H54 (cell line): ENCODE measurements at regions not wholly inside any gene's neighbourhood (a gene's known extent, or its start where the extent isn't known, plus 50 kb on each side); places are given as distances from the start of the nearest gene placed in this dataset.
"Not testable (repeated sequence)": the region's sequence is repeated elsewhere in the genome, so short reads cannot be mapped to it uniquely, and the experiment has no call there.

Source experiments
- DNase-seq: peaks from one replicate; pipeline ENCODE4 v3.0.0; 2011; ENCODE audit warnings: low spot score, mixed read lengths; ENCODE audit not compliant: insufficient read length
- FAIRE-seq: peaks from 3 replicates; lab custom pipeline; 2011; peaks lifted over from hg19 to GRCh38; lab: Jason Lieb, UNC
- POLR2A ChIP-seq: IDR thresholded peaks from 2 replicates; pipeline ENCODE4 v1.6.1; 2011; ENCODE audit warnings: low read depth, mild to moderate bottlenecking, low read length

DNA sequence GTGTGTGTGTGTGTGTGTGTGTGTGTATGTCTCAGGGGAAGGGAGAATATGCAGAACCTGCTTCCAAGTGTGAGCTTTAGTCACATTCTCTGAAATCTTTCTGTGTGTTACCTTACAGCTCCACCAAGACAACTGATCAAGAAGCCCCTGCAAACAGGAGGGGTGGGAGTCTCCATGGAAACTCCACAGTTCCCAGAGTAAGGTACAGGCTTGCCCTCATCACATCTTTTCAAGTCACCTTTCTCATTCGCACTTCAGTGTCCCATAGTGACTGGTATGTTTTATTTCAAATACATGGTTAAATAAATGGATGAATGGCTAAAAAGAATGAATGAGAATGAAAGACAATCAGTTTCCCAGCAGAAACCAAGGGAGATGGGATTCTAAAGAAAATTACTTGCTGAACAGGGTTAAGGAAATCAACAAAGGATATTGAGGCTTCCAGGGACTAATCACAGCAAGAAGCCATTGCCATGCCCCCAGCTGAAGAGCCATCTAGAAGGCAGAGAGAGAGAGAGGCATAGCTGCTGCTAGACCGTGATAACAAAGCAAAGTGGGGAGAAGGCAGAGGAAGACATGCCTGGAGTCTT is 987.2 kb upstream of the CELF4 start:
- no peak for TF ChIP-seq POLR2A
- FAIRE-seq (no peak), DNase-seq (no peak)

DNA sequence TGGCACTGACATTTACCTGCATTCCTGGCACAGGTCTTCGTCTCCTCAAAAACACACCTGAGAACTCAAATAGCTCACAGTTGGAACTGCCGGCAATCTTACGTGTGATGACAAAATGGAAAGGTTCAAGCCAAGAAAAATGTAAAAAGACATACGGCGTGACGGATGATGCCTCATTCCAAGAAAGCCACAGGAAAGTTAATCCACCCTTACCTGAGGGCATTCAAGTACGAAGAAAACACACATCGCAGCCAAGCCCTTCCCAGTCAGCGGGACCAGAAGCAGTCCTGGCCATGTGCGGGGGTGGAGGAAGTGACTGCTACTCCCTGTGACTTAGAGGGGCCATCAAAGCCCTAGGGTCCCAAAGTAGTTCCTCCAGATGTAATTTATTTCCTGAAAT is 986.3 kb upstream of the CELF4 start:
- no peak for TF ChIP-seq POLR2A
- FAIRE-seq (no peak), DNase-seq (no peak)

DNA sequence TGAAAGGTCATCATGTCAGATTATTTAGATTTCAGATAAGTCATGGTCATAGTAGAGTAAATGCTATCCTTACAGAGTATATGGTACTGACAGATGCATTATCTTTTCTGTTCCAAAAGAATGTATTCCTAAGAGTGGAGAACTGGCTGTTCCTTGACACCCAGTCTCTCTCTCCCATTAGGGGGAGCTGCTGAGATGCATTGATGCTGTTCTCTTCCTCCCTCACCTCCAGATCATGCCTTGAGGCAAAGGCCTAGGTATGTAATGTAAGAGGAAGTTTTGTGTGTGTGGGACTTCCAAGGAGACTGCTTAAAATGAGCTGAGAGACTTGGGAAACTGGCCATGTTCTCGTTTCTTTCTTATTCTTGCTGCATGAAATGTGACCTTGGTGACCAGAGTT is 979.5 kb upstream of the CELF4 start:
- no peak for TF ChIP-seq POLR2A
- FAIRE-seq (no peak), DNase-seq (no peak)

DNA sequence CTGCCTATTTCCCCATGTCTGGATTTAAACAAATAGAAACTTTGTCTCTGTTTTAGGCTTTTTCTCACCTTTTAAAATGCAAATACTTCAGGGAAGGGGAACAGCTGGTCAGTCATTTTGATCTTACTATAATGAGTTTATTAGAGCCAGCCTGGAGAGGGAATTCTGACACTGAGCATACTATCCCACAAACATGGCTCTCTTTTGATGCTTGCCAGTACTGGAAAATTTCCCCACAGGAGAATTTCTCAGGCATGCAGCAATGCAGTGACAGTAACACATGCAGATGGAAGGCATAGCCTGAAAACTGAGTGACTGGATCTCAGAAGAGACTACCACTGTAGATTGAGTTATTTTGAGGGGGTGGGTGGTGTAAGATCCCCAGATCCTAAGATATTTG is 974.3 kb upstream of the CELF4 start:
- no peak for TF ChIP-seq POLR2A
- DNase-seq (no peak), FAIRE-seq (no peak)

DNA sequence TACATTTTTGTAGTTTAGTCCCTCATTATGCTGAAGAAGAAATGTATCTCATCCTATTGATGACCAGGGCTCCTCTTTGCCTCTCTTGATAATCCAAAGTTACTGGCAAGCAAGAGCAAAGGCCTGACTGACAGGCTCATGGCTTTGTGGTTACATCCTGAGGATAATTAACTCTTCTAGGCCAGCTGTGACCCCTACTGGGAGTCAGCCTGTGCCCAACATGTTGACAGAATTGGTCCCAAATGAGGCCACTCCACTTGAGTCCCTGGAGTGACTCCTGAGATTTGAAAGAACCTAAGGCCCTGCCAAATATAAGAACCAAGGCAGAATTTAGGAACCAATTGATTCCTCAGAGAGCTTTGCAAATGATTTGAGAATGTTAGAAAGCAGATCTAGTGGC is 973.8 kb upstream of the CELF4 start:
- TF ChIP-seq POLR2A, result no peak
- FAIRE-seq (no peak), DNase-seq (no peak)

DNA sequence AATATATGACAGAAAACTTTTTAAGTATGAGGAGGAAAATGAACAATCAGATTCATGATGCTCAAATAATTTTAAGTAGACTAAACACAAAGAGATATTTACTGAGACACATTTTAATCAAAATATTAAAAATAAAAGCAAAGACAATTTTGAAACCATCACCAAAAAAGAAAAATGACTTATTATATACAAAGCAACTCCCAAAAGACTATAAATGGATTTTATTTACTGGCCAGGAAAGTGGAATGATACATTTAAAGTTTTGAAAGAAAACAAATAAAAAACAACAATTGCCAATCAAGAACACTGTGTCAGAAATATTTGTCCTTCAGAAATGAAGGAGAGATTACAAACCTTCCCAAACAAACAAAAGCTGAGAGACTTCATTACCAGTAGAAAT is 968.5 kb upstream of the CELF4 start:
- FAIRE-seq (no peak), DNase-seq (no peak)
- TF ChIP-seq POLR2A, result no peak

DNA sequence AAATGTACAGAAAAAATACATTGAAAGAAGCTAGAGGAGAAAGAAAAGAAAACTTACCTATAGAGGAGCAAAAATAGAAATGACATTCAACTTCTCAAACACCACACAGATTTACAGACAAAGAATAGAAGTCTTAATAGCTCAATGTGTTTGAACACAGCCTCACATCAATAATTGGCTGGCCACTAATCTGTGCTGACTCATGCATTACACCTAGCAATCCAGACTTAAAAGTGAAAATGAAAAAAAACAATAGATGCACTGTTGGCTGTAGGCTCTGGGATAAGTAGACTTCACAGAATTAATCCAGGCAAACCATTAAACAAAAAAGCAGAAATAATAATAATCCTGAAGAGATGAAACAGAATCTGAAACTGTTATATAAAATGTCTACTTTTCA is 961.3 kb upstream of the CELF4 start:
- TF ChIP-seq POLR2A, result no peak

DNA sequence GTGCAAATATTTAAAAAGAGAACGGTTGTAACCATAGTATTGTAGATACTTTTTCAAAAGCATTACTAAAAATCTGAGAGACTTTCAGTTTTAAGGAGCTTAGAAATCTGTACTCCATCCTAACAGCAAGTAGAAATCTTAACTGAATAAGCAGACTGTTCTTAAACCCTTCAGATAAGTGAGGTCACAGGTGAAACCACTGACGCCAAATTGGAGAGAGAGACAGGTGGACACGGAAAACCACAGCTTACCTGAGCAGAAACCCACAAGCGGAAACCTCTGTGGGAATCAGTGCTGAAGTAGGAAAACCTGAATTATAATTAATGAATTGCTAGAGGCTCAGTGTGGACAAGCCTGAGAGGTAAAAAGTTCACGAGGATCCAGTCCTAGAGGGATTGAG is 959.4 kb upstream of the CELF4 start:
- TF ChIP-seq POLR2A, result no peak
- DNase-seq, result no peak
- no peak for FAIRE-seq

More for the DNA sequence above, 961.3 kb upstream of the CELF4 start:
- DNase-seq, result no peak
- FAIRE-seq, result no peak

DNA sequence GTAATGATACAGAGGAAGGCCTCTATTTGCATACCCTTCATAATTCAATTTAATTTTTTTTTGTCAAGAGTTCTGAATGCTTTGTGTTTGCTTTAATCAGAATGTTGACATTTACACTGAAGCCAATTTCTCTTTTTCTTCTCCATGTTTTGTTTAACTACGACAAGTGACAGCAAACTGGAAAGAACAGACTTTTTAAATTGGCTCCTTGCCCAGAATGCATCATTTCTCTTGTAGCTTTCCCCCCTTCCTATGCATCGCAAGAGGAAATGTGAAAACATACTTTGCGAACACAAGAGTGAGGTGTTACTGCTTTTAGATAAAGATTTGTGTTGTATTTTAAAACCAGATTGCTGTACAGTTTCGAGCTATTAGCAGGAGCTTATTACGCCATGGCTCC is 955.2 kb upstream of the CELF4 start:
- no peak for TF ChIP-seq POLR2A
- no peak for FAIRE-seq
- DNase-seq, result no peak

DNA sequence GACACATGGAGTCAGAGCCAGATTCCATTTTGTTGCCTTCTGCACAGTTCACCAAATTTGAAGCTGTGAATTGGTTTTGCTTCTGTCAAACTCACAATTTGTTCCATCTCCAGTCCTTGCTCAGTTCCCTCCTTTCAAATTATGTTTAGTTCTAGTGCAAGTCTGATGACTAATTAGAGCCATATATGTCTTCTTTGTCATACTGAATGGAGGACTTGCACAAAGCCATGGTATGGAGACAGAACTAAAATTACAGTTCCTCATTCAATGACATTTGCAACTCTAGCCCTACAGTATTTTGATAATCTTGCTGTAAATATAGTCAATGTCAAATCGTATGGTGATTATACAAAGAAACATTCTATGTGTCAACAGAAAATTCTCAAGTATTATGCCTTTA is 936.9 kb upstream of the CELF4 start:
- FAIRE-seq, result no peak

DNA sequence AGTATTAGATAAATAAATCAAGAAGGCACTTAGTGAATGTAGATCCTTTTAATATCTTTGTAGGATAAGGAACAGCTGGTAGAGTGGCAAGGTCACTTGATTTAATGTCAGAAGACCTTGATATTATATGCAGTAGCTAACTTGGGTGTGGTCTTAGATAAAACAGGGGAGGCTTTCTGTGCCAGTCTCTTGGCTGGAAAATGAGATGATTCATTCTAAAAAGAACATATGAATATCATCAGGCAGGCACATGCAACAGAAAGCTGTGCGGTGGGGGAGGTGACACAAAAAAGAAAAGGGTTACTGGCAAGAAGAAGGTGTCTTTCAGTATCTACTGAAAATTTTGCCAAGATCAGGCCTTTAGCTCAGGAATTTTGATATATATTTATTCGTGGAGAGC is 931.7 kb upstream of the CELF4 start:
- no peak for TF ChIP-seq POLR2A
- FAIRE-seq (no peak), DNase-seq (no peak)

More for the DNA sequence above, 936.9 kb upstream of the CELF4 start:
- no peak for DNase-seq
- no peak for TF ChIP-seq POLR2A

DNA sequence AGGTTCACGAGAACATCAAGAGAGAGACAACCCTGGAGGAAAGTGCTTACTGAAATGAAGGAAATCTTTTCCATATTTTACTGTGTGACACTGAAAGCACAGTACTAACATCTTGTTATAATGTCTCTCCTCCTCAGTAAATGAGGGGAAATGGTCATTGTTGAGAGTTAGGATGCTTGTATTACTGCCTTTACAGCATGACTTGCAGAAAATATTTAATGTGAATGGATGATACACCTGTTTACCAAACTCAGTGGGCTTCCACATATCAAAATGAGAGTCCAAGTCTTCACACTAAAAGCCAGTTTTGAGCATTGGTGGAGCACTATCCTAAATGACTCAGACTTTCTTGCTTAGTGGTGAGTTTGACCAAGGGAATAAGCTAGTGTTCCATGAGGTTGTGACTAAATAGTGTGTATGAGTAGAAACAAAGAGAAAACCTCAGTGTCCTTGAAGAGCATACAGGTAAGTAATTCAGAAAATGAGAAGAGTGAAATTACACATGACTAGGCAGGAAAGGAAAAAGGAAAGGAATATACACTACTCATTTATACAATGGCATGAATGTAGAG is 930.7 kb upstream of the CELF4 start:
- no peak for TF ChIP-seq POLR2A
- FAIRE-seq (no peak), DNase-seq (no peak)

DNA sequence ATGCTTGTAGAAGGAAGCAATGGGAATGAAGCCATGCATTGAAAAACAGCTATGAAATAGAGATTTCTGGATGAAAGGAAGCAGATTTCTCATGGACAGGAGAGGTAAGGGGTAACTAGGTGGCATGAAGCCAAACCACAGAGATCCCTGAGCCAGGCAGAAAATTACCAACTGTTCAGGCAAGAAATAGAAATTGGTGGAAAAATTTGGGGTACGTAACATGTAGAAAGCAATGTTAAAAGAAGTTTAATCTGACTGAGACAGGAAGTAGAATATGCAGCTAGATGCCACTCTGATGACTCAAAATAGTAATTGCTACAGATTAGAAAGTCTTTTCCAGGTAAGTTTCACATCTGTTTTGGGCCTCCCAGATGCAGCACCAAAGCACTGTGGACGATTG is 928.5 kb upstream of the CELF4 start:
- no peak for FAIRE-seq
- TF ChIP-seq POLR2A, result no peak
- no peak for DNase-seq

DNA sequence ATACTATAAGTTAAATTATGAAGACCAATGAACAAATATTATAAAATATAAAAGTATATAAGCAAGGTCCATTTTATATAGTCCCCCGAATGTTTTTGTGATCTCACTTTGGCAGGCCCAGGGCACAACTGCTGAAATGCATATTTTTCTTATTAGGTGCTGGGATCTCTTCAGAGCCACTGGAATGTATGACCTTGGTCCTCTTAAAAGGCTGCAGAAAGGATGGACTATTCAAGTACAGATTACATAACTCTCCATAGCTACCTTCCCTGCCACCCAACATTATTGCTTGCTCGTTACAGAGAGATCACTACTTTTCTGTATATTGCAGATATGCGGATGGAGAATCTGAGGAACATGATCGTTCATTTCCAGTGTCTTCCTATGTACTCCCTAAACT is 925.6 kb upstream of the CELF4 start:
- TF ChIP-seq POLR2A, result no peak
- no peak for DNase-seq
- FAIRE-seq, result no peak

DNA sequence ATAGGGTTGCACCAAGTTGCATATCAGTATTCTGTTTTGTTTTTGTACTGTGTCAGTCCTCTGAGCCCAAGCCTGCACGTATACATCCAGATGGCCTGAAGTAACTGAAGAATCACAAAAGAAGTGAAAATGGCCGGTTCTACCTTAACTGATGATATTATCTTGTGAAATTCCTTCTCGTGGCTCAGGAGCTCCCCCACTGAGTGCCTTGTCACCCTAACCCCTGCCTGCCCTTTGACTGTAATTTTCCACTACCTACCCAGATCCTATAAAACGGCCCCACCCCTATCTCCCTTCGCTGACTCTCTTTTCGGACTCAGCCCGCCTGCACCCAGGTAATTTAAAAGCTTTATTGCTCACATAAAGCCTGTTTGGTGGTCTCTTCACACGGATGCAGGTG is 924.1 kb upstream of the CELF4 start:
- not testable (repeated sequence) for DNase-seq, FAIRE-seq
